Kidney (tissue), 13 donors: ENCODE measurements at regions not wholly inside any gene's neighbourhood (a gene's known extent, or its start where the extent isn't known, plus 50 kb on each side); places are given as distances from the start of the nearest gene placed in this dataset.

Experiments
- DNase-seq, 5 donors: peaks; one replicate each; pipeline ENCODE4 v3.0.0-alpha.2; 2013 to 2020
- FAIRE-seq: peaks from 2 replicates; lab custom pipeline; 2012; peaks lifted over from hg19 to GRCh38; lab: Jason Lieb, UNC
- H3K27ac ChIP-seq, 2 donors: one replicate each; pipeline ENCODE4 v1.7.0; 2013; ENCODE audit warnings: low read depth in 2 of 2, low read length in 2 of 2, inconsistent platforms in 1 of 2
- H3K27me3 ChIP-seq: one replicate; pipeline ENCODE4 v1.7.1; 2013; ENCODE audit warnings: low read length, inconsistent platforms; ENCODE audit not compliant: control insufficient read depth, insufficient read depth
- H3K36me3 ChIP-seq, 3 donors: one replicate each; pipeline versions ENCODE4 v1.7.0 to v1.7.1; 2013; ENCODE audit warnings: low read length in 3 of 3, control low read depth in 1 of 3, inconsistent platforms in 1 of 3; ENCODE audit not compliant: insufficient read depth in 3 of 3, control insufficient read depth in 2 of 3
- H3K4me1 ChIP-seq, 3 donors: one replicate each; pipeline versions ENCODE4 v1.7.0 to v1.7.1; 2013; ENCODE audit warnings: low read length in 3 of 3, inconsistent platforms in 1 of 3, low read depth in 1 of 3; ENCODE audit not compliant: control insufficient read depth in 2 of 3, insufficient read depth in 2 of 3
- H3K4me3 ChIP-seq, 3 donors: one replicate each; pipeline versions ENCODE4 v1.7.0 to v1.8.1; 2013; ENCODE audit warnings: low read length in 3 of 3, control low read depth in 1 of 3, inconsistent platforms in 1 of 3
- H3K9ac ChIP-seq, 3 donors: one replicate each; pipeline versions ENCODE4 v1.7.0 to v1.7.1; 2013; ENCODE audit warnings: low read length in 3 of 3, control low read depth in 1 of 3, inconsistent platforms in 1 of 3
- H3K9me3 ChIP-seq, 3 donors: one replicate each; pipeline versions ENCODE4 v1.7.0 to v1.7.1; 2013; ENCODE audit warnings: low read length in 3 of 3, control low read depth in 1 of 3, inconsistent platforms in 1 of 3; ENCODE audit not compliant: control insufficient read depth in 2 of 3, insufficient read depth in 1 of 3
- intact Hi-C: fragments of 100-400 bp; cut with DNase I; formaldehyde crosslinking; loops from one replicate; pipeline ENCODE4 v1.11.1; 2022
- TF ChIP-seq, protein P1 (sequence below): IDR thresholded peaks from 3 replicates; pipeline ENCODE4 v1.5.1; 2012; ENCODE audit warnings: mild to moderate bottlenecking, moderate library complexity, borderline replicate concordance; ENCODE audit not compliant: insufficient read depth; ENCODE audit errors: extremely low read depth
- donor health status: control.
- donor health status: control.
- donor health status: control.
- donor health status: control.
- donor health status: control.
- donor health status: DM: yes; HTN: yes; CAD: no.
- donor health status: Normal renal cell carcinoma (clear cell type).

DNA sequence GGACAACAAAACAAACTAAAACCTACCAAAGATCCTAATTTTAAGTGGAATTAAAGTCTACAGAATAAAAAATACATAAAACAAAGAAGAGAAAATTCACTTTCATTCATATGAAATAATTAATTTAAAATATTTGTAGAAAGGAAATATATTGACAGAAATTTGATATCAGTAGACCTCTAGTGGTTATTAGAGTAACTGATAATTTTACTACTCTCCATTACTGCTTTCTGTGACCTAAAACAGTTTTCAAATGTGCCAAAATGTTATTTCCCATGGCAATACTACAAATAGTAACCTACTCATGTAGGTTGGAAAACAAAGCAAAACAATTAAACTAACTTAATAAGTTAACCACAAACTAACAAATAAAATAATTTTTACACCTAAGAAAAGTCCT lies 147.1 kb downstream of the NOL4 start:
- FAIRE-seq, result peak; percentile 80
- TF ChIP-seq, protein P1, sequence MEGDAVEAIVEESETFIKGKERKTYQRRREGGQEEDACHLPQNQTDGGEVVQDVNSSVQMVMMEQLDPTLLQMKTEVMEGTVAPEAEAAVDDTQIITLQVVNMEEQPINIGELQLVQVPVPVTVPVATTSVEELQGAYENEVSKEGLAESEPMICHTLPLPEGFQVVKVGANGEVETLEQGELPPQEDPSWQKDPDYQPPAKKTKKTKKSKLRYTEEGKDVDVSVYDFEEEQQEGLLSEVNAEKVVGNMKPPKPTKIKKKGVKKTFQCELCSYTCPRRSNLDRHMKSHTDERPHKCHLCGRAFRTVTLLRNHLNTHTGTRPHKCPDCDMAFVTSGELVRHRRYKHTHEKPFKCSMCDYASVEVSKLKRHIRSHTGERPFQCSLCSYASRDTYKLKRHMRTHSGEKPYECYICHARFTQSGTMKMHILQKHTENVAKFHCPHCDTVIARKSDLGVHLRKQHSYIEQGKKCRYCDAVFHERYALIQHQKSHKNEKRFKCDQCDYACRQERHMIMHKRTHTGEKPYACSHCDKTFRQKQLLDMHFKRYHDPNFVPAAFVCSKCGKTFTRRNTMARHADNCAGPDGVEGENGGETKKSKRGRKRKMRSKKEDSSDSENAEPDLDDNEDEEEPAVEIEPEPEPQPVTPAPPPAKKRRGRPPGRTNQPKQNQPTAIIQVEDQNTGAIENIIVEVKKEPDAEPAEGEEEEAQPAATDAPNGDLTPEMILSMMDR, result no peak

DNA sequence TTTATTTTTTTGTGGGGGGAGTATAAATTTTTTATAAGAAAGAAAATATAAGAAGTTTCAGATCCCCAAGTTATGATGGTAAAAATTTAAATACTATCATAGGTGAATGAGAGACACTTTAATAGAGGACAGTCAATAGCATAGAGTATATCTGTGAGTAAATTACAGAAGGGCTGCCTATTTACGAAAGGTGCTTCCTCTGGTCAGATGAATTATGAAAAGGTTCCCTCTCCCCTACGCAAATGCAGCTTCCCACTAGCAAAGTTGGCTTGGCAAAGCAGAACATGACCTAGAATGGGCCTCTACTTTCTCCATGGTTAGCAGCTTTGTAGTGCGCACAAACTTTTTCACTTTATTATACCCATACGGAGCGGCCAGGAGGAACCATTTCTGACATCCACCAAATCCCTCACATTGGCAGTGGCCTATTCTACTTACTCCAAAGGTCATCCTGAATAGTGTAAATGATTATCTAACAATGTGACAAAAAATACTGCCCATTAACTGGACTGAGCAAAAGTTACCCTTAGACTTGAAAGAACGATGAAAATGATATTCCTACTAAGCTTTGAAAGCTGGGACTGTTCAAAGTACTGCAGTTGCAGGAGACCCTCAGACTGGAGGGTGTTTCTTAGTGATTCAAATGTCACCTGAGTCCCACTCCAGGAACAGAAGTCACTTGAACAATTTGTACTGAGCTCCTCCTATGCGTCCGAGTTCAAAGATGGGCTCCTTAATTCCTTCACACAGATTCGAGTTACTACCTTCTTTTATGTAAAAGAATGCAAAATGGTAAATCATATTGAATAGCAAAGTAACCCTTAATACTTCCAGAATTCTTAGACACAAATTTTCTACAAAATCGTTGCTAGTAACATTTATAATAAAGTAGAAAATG lies 148.5 kb downstream of the NOL4 start:
- no peak for FAIRE-seq
- H3K9ac ChIP-seq, result no peak overlapping the region
- H3K4me1 ChIP-seq, result no peaks in the 10 kb centered on the region
- peak overlapping the region in 2 of 3 donors; percentile 13 to 37 for H3K4me3 ChIP-seq
- H3K36me3 ChIP-seq, result no peaks in the 10 kb centered on the region
- intact Hi-C loops, result no loop called here
- no peaks in the 10 kb centered on the region for H3K27me3 ChIP-seq
- H3K9me3 ChIP-seq, result no peaks in the 10 kb centered on the region
- DNase-seq, result peak in 1 of 5 donors; percentile 4
- TF ChIP-seq, protein P1, result no peak
- peak overlapping the region in 1 of 2 donors; percentile 39 for H3K27ac ChIP-seq

More for the DNA sequence above, 147.1 kb downstream of the NOL4 start:
- Histone ChIP-seq H3K36me3 (no peaks in the 10 kb centered on the region), H3K27me3 (no peaks in the 10 kb centered on the region), H3K27ac (no peak overlapping the region), H3K4me3 (no peak overlapping the region), H3K9me3 (no peaks in the 10 kb centered on the region), H3K9ac (no peak overlapping the region), H3K4me1 (no peaks in the 10 kb centered on the region)
- intact Hi-C loops, result no loop called here
- DNase-seq, result no peak

DNA sequence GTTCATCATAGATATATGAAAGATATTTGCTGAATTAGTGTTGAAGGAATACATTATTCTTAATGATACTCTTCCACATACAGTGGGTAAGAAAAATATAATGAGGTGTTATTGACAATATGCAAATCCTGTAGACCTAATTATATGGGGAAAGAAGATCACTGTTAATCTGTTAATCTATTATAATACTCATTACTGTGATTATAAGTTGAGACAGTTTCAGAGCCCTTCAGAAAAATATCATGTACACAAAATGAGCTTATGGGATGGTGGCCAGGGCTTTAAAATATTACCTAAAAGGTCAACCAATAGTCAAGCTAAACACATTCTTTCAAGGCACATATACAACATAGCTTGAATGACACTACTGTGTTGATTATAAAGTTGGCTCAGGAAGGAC lies 163.5 kb downstream of the NOL4 start:
- H3K4me1 ChIP-seq, result no peaks in the 10 kb centered on the region
- intact Hi-C loops, result no loop called here
- no peaks in the 10 kb centered on the region for H3K27me3 ChIP-seq
- H3K27ac ChIP-seq, result no peak overlapping the region
- TF ChIP-seq, protein P1, result no peak
- no peak overlapping the region for H3K9ac ChIP-seq
- no peaks in the 10 kb centered on the region for H3K9me3 ChIP-seq
- H3K36me3 ChIP-seq, result no peaks in the 10 kb centered on the region
- no peak overlapping the region for H3K4me3 ChIP-seq
- FAIRE-seq, result no peak
- DNase-seq, result no peak
